ENCODE measurements at regions not wholly inside any gene's neighbourhood (a gene's known extent, or its start where the extent isn't known, plus 50 kb on each side); places are given as distances from the start of the nearest gene placed in this dataset.

DNA sequence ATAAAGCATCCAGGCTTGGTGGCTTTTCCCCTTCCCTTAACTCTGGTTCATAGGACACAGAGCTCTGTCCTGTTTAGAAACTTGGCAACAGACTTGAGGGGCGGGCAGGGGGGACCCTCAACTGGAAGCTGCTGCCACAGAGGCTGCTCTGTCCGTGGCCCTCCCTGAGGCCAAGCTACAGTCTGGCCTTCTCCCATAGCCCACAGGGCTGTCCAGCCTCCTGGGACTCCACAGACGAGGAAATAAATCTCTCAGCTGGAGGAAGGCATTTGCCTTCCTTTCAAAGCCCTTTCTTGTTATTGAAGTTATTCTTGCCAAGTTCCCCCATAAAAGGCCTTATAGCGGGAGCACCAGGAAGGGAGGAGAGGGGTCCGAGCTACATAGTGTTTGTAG is 248.8 kb upstream of the TPM1 start:
- POLR2A ChIA-PET = no interaction called here
- DNase-seq = no peak
- Mint-ChIP-seq H3K27me3 (no peaks in the 10 kb centered on the region), H3K4me1 (no peaks in the 10 kb centered on the region), H3K9me3 (no peaks in the 10 kb centered on the region), H3K4me3 (no peak overlapping the region), H3K36me3 (no peaks in the 10 kb centered on the region), H3K27ac (no peak overlapping the region)
- no peak for ATAC-seq (ENCODE audit: low read depth)

DNA sequence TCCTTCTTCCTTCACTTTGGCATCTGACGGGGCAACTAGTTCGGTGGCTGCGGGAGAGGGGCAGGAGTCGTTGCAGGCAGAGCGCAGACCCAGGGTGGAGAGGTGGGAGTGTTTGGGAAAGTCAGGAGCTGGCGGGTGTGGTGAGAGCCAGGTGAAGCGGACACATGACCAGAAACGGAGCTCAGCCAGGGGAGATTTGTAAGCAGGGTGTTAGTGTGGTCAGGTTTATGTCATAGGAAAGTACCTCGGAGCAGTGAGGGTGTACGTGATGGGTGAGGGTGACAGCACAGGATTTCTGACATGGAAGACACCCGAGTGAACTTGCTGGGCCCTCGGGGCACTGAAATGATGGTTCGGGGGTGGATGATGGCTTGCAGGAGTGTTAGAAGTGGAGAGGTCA is 247.4 kb upstream of the TPM1 start:
- Mint-ChIP-seq H3K4me1 (no peaks in the 10 kb centered on the region), H3K36me3 (no peaks in the 10 kb centered on the region), H3K9me3 (no peaks in the 10 kb centered on the region), H3K4me3 (no peak overlapping the region), H3K27me3 (no peaks in the 10 kb centered on the region), H3K27ac (no peak overlapping the region)
- ATAC-seq (ENCODE audit: low read depth) (no peak), DNase-seq (no peak)
- POLR2A ChIA-PET = no interaction called here

DNA sequence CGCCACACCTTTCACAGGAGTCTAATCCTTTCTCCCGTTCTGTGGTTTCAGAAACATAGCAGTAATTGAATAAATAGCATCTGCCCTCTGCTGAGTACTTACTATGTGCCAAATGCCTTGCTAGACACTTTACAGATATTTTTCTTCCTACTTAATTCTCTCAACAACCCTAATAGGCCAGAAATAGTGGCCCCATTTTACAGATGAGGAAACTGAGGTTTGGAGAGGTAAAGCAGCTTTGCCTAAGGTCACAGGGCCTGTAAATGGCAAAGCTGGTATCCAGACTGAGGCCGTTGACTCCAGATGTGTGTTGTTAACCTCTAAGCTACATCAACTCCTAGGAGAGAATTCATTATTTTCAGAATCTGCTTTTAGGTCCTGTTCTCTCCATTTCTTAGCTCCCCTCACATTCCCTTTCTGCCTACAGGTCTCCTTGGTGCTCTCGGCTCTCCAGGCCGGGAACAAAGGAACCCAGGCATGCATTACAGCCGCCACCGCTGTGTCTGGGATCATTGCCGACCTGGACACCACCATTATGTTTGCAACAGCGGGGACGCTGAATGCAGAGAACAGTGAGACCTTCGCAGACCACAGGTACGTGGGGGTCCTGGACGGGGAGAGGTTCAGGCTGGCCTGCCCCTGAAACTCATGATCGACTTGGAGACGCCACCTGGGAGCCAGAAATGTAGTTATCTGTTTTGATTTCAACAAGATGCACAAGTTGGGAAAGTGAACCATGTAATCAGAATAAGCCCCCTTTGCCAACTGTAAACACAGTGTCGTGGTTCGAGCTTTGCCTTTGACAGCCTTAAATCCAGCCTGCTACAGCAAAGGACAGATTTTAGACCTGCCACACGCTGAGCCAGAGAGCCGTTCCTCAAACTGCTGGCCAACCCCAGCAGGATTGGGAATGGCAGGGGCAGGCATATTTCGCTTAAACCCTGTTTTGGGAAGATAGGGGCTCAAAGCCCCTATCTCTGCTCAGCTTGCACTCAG is 246.5 kb upstream of the TPM1 start:
- H3K27ac Mint-ChIP-seq = no peak overlapping the region
- H3K4me3 Mint-ChIP-seq = no peak overlapping the region
- no peak for DNase-seq
- no peak for ATAC-seq (ENCODE audit: low read depth)
- no peaks in the 10 kb centered on the region for H3K9me3 Mint-ChIP-seq
- H3K4me1 Mint-ChIP-seq = no peaks in the 10 kb centered on the region
- no peaks in the 10 kb centered on the region for H3K27me3 Mint-ChIP-seq
- H3K36me3 Mint-ChIP-seq = no peaks in the 10 kb centered on the region
- POLR2A ChIA-PET = no interaction called here

DNA sequence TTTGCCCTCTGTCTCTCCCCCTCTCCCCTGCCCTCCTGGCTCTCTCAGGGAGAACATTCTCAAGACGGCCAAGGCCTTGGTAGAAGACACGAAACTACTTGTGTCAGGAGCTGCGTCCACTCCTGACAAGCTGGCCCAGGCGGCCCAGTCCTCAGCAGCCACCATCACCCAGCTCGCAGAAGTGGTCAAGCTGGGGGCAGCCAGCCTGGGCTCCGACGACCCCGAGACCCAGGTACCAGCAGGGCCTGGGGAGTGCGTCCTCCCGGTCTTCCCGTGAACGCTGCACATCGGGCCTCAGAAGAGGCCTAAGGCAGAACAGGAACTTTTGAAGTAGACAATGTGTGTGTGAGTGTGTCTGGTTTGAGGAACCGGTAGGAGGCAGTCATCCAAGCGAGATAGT is 245.4 kb upstream of the TPM1 start:
- Mint-ChIP-seq H3K4me3 (no peak overlapping the region), H3K27me3 (no peaks in the 10 kb centered on the region), H3K9me3 (no peaks in the 10 kb centered on the region), H3K27ac (no peak overlapping the region), H3K36me3 (no peaks in the 10 kb centered on the region), H3K4me1 (no peaks in the 10 kb centered on the region)
- ATAC-seq (ENCODE audit: low read depth) (no peak), DNase-seq (no peak)
- POLR2A ChIA-PET = no interaction called here

DNA sequence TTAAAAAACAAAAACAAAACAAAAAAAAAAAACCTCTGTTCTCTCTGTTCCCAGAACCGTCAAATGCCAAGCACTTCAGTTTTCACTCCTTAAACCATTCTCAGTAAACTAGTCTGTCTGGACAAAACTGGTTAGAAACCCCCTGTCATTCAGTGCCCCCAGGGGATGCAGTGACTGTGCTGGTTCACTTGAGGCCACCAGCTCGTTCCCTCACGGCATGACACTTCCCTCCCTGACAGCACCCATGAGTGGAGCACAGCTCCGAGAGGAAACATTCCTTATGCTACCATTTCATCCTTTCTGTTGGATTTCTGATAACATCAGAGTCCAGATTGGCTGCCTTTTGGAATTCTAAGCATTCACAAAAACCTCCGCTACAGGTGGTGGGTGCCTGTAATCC is 244.0 kb upstream of the TPM1 start:
- H3K27ac Mint-ChIP-seq = no peak overlapping the region
- H3K9me3 Mint-ChIP-seq = no peaks in the 10 kb centered on the region
- H3K27me3 Mint-ChIP-seq = no peaks in the 10 kb centered on the region

DNA sequence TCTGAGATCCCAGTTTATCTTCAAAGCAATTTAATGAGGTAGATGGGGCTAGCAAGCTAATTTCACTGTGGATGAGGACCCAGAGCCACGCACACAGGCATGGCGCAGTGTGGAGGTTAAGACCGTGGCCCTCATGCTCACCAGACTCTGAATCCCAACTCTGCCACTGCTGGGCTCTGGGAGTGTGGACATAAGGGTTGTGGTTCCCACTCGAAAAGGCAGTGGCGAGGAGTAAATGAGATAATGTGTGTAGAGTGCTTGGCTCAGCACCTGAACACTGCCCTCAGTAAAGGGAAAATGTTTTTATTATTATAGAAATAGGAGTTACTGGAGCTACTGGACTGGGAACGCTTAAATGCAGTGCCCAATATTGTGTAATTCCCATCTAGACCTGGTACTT is 243.5 kb upstream of the TPM1 start:
- DNase-seq (no peak), ATAC-seq (ENCODE audit: low read depth) (no peak)
- H3K27me3 Mint-ChIP-seq = no peaks in the 10 kb centered on the region
- H3K36me3 Mint-ChIP-seq = no peaks in the 10 kb centered on the region
- H3K9me3 Mint-ChIP-seq = no peaks in the 10 kb centered on the region
- POLR2A ChIA-PET = no interaction called here
- no peaks in the 10 kb centered on the region for H3K4me1 Mint-ChIP-seq
- no peak overlapping the region for H3K4me3 Mint-ChIP-seq
- H3K27ac Mint-ChIP-seq = no peak overlapping the region

More for the DNA sequence above, 244.0 kb upstream of the TPM1 start:
- DNase-seq = no peak
- Mint-ChIP-seq H3K4me3 (no peak overlapping the region), H3K36me3 (no peaks in the 10 kb centered on the region), H3K4me1 (no peaks in the 10 kb centered on the region)
- POLR2A ChIA-PET = no interaction called here
- no peak for ATAC-seq (ENCODE audit: low read depth)

DNA sequence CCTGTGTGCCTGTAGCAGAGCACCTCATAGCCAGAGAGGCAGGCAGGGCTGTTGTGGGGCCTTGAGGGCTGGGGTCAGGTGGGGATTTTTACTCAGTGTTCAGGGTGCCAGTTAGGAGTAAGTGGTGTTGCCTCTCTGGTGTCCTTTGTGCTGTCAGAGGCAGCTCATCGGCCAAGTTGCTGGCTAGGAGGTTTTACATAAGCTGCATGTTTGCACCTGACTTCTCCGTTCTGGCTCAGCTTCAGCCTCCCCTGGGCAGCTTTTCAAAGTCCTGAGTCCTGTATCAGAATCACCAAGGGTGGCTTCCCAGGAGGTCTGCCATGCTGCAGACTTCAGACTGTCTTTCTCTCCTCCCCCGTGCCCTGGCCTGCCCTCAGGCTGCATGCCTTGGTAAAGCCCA is 242.6 kb upstream of the TPM1 start:
- Mint-ChIP-seq H3K4me1 (no peaks in the 10 kb centered on the region), H3K27me3 (no peaks in the 10 kb centered on the region), H3K27ac (no peak overlapping the region), H3K4me3 (no peak overlapping the region), H3K36me3 (no peaks in the 10 kb centered on the region), H3K9me3 (no peaks in the 10 kb centered on the region)
- POLR2A ChIA-PET = no interaction called here
- DNase-seq (no peak), ATAC-seq (ENCODE audit: low read depth) (no peak)

DNA sequence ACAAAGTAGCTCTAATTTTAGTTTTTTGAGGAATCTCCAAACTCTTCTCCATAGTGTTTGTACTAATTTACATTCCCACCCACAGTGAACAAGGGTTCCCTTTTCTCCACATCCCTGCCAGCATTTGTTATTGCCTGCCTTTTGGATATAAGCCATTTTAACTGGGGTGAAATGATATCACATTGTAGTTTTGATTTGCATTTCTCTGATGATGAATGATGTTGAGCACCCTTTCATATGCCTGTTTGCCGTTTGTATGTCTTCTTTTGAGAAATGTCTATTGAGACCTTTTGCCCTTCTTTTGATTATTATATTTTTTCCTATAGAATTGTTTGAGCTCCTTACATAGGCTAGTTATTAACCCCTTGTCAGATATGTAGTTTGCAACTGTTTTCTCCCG is 239.9 kb upstream of the TPM1 start:
- Mint-ChIP-seq H3K36me3 (no peaks in the 10 kb centered on the region), H3K27ac (no peak overlapping the region), H3K4me3 (no peak overlapping the region), H3K9me3 (no peaks in the 10 kb centered on the region), H3K27me3 (no peaks in the 10 kb centered on the region), H3K4me1 (no peaks in the 10 kb centered on the region)
- DNase-seq (no peak), ATAC-seq (ENCODE audit: low read depth) (no peak)
- POLR2A ChIA-PET = no interaction called here

DNA sequence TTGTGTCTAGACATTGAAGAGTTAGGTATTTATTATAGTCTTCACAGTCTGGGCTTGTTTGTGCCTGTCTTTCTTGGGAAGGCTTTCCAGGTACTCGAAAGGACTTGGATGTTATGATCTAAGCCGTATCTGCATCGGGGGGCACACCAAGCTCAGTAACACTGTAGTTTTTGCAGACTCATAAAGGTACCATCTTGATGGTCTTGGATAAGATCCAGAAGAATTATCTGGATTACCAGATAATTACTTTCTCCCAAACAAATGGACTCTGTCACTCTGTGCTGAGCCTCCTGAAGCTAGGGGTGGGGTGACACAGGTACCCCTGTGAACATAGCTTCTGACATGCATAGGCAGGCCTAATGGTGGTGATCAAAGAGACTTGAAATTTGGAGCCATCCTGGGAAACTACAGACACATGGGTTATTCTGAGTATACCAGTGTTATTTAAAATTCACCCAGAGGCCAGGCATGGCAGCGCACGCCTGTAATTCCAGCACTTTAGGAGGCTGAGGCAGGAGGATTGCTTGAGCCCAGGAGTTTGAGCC is 238.6 kb upstream of the TPM1 start:
- H3K4me3 Mint-ChIP-seq = no peak overlapping the region
- no peak for ATAC-seq (ENCODE audit: low read depth)
- POLR2A ChIA-PET = no interaction called here
- H3K9me3 Mint-ChIP-seq = no peaks in the 10 kb centered on the region
- no peak overlapping the region for H3K27ac Mint-ChIP-seq
- H3K4me1 Mint-ChIP-seq = no peaks in the 10 kb centered on the region
- H3K27me3 Mint-ChIP-seq = no peaks in the 10 kb centered on the region
- no peak for DNase-seq
- H3K36me3 Mint-ChIP-seq = no peaks in the 10 kb centered on the region

DNA sequence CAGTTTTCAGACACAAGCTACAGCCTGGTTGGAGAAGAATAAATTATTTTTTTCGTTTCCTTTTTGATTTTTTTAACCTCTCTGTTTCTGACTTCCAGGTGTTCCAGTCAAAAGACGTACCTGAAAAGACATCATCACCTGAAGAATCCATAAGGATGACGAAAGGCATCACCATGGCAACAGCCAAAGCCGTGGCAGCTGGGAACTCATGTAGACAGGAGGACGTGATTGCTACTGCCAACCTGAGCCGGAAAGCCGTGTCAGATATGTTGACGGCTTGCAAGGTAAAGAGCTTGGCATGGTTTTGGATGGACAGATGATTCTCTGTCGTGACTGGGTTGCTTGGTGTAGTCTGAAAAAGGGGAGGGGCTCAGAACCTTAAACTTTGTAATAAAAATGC is 237.0 kb upstream of the TPM1 start:
- H3K36me3 Mint-ChIP-seq = no peaks in the 10 kb centered on the region
- H3K27me3 Mint-ChIP-seq = no peaks in the 10 kb centered on the region
- no peaks in the 10 kb centered on the region for H3K4me1 Mint-ChIP-seq
- H3K4me3 Mint-ChIP-seq = no peak overlapping the region
- H3K27ac Mint-ChIP-seq = no peak overlapping the region
- H3K9me3 Mint-ChIP-seq = no peaks in the 10 kb centered on the region
- POLR2A ChIA-PET = no interaction called here
- DNase-seq (no peak), ATAC-seq (ENCODE audit: low read depth) (no peak)

DNA sequence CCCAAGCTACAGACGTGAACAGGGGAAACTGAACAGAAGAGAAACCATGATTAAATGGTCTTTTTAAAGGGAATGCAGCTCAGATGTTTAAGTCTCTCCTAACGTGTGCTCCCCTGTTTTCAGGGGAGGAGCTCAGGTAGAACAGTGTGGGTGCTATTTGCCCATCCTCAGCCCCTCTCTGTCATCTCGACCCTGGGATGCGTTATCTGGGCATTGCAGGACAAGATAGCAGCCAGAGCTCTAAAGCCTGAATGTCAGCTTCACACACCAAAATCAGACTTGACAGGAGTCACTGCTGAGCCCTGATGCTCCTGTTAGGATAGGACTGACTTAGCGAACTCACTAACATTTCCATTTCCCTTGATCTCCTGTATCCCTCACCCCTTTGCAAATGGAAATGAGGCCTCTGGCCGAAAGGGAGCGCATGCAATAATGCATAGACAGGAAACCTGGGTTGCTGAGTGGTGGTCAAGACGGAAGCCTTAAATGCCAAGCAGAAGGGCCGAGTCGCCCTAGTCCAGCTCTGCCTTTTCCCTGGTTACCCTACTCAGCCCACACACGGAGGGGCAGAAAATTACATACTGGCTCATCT is 234.9 kb upstream of the TPM1 start:
- POLR2A ChIA-PET = no interaction called here
- H3K4me1 Mint-ChIP-seq = no peaks in the 10 kb centered on the region
- no peak for ATAC-seq (ENCODE audit: low read depth)

DNA sequence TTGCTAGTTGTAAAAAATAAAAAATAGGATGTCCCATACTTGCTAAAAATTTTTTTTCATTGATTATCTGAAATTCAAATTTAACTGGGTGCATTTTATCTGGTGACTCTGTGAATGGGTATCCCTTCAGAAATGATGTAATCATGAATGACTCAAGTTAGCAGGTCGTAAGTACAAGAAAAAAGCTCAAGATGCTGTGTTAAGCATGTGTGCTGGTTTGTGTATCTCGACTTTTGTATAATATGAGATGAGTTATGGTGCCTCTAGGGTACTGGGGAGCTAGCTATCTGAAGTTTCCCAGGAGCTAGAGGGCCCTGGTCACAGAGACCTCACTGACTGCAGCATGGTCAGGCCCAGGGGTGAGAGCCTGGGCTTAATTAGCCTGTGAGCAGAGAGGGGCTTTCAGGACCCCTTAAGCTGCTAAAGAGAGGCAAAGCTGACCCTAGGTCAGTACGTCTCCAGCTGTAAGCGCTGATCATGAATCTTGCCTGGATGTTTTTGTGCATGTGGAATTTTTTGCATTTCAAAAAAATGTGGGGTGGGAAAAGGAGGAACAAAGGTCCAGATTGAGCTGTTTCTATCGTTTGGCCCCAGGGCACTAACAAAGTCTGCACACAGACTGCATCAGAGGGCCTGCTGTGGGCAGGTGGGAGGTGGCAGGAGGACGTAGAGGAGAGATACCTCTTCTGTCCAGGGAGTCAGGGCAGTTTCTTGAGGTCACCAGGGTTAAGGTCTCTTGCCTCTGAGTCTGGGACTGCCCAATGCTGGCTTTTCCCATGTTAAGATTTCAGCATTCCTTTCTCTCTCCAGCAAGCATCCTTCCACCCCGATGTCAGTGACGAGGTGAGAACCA is 233.2 kb upstream of the TPM1 start:
- POLR2A ChIA-PET = no interaction called here
- H3K27me3 Mint-ChIP-seq = no peaks in the 10 kb centered on the region
- no peaks in the 10 kb centered on the region for H3K9me3 Mint-ChIP-seq
- no peak overlapping the region for H3K4me3 Mint-ChIP-seq
- ATAC-seq (ENCODE audit: low read depth) (no peak), DNase-seq (no peak)
- no peak overlapping the region for H3K27ac Mint-ChIP-seq
- H3K36me3 Mint-ChIP-seq = no peaks in the 10 kb centered on the region
- H3K4me1 Mint-ChIP-seq = no peaks in the 10 kb centered on the region

More for the DNA sequence above, 234.9 kb upstream of the TPM1 start:
- H3K4me3 Mint-ChIP-seq = no peak overlapping the region
- H3K27ac Mint-ChIP-seq = no peak overlapping the region
- H3K36me3 Mint-ChIP-seq = no peaks in the 10 kb centered on the region
- DNase-seq = no peak
- no peaks in the 10 kb centered on the region for H3K9me3 Mint-ChIP-seq
- H3K27me3 Mint-ChIP-seq = no peaks in the 10 kb centered on the region

DNA sequence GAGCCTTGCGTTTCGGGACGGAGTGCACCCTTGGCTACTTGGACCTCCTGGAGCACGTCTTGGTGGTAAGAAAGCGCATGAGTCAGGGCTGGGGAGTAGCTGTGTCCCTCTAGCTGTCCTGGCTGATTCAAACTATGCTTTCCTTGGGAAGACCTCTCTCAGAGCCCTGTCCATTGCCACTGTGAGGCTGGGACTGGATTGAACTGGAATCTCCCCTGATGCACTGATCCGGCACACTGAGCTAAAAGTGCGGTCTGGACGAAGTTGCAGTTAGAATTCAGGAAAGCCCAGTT is 232.6 kb upstream of the TPM1 start:
- H3K4me1 Mint-ChIP-seq = no peaks in the 10 kb centered on the region
- H3K4me3 Mint-ChIP-seq = no peak overlapping the region
- no peaks in the 10 kb centered on the region for H3K36me3 Mint-ChIP-seq
- no peak for DNase-seq
- no peaks in the 10 kb centered on the region for H3K27me3 Mint-ChIP-seq
- no peaks in the 10 kb centered on the region for H3K9me3 Mint-ChIP-seq
- ATAC-seq (ENCODE audit: low read depth) = no peak
- POLR2A ChIA-PET = no interaction called here
- no peak overlapping the region for H3K27ac Mint-ChIP-seq

DNA sequence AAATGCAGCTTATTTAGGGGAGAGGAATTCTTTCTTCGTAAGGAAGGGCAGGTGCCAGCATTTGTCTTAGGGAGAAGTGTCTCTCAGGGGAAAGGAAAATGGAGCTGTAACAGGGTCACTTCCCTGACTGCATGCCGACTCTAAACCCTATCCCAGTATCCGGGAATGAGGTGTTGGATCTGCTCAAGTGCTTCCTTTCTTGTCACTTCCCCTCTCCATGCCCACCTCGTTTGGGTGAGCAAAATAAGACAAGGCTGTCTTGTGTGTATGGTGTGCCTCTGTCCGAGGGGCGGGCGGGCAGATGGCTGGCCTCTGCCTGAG is 230.1 kb upstream of the TPM1 start:
- Mint-ChIP-seq H3K4me1 (no peaks in the 10 kb centered on the region), H3K27ac (no peak overlapping the region), H3K36me3 (no peaks in the 10 kb centered on the region), H3K4me3 (no peak overlapping the region), H3K27me3 (no peaks in the 10 kb centered on the region), H3K9me3 (no peaks in the 10 kb centered on the region)
- no peak for ATAC-seq (ENCODE audit: low read depth)
- DNase-seq = no peak
- POLR2A ChIA-PET = no interaction called here
